NCI-H2171 (cell line): ENCODE measurements at regions not wholly inside any gene's neighbourhood (a gene's known extent, or its start where the extent isn't known, plus 50 kb on each side); places are given as distances from the start of the nearest gene placed in this dataset.
A peak's percentile ranks its signal among the peaks of the same experiment; 100 is the strongest.

Experiments
- DNase-seq: peaks from one replicate; lab custom pipeline; 2025; lab: John Stamatoyannopoulos, UW

DNA sequence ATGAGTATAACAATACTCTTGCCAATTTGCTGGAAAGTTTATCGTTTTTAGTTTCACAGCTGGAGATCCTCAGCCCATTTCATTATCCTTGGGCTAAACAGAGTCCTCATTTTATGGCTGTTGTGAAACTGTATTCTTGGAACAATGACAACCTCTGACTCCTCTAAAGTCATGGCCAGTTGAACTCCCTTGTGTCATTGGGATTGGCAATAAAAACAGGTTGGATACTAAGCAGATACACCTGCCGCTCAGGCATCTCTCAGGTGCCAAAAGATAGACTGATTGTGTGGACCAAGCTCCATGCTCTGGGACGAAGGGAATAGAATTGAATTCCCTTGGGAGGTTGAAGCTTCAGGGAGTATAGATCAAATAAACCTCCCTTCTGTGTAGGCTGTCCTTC is 182.2 kb downstream of the WDR11 start:
- no peak for DNase-seq

DNA sequence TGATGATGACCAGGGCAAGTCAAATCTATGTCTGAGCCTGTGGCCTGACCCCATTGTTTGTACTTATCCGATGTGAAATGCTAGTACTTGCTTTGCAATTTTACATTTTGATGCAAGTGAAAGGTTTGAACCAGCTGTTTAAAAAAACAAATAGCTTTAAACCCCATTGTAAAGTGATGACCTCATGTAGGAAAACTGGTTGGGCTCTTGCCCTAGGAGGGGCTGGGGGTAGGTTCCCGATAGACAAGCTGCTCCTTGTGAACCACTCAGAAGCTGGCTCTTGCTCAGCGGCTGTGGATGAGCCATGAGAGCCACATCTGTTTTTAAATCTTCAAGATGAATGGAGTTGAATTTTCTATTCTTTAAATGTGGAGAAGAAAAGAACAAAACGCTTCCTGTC is 185.3 kb downstream of the WDR11 start:
- no peak for DNase-seq

DNA sequence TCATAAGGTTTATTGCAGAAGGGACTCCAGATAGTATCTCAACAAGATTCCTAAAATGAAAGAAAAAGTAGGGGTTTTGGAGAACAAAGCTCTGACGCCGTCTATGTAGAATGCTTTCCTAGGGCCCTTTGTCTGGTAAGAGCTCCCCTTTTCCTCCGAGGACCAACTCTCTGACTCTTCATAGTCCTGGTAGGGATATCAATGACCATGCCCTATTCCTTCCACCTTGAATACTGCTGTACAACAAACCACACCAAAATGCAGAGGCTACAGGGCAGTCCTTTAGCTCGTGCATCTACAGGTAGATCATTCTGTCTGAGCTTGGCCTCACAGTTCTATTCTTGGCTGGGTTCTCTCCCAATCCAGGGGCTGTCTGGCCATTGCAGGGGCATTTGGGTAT is 190.3 kb downstream of the WDR11 start:
- DNase-seq, result no peak

DNA sequence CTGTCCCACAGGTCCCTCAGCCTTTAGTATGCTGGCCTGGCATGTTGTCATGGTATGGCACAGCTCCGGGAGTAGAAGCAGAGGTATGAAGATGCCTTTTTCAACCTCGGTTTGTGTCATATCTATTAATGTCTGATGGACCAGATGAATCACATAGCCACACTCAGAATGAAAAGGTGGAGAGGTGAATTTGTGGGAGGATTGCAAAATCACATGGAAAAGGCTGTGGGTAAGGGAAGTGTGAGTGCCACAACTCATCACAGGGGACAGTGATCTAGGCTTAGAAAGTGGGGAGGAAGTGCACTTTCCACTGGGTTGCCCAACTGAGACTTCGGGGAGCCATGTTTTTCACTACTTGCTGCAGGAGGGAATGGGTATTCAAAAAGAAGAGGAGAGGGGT is 190.7 kb downstream of the WDR11 start:
- DNase-seq, result no peak

DNA sequence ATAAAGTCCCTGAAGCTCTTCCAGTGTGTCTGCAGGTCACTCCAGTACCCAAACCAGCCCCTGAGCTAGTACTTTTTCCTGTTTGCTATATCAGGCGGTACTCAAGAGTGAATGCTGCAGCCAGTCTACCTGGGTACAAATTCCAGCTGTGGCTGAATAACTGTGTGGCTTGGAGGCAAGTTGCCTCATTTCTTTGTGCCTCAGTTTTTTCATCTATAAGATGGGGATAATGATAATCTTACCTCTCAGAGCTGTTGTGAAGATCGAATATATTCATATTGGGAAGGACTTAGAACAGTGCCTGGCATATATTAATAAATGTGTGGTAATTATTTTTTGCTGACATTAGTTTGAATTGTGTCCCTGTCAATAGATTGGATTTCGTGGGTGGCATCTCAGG is 191.2 kb downstream of the WDR11 start:
- DNase-seq, result no peak

DNA sequence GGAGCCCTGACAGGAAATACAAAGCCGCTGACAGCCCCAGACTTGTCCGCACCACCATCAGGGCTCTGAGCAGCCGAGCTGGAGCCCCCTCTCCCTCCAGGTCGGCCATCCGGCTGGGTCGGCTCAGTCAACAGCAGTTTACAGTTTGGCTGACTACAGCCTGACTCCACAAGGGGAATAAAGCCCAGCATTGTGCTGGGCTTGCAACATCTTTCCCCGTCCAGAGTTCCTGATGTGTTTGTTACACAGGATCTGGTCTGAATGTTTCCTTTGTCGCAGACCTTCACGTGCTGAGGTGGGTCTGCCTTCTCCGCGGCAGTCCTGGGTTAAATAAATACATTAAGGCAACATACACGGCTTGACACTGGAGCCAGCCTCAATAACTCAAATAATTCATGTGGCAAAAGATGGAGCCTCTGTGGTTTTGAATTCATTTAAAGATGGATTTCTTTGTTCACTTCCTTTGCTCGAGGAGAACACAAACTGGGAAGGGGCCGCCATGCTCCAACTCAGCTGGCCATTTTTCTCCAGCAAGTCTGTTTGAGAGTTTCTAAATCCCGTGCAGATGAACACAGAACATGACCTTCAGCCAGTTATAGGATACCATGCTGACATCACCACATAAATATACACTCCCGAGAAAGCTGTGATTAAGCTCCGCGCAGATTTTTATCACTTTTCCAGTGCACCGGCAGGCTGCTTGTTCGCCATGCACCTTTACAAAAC is 192.1 kb downstream of the WDR11 start:
- DNase-seq, result no peak

DNA sequence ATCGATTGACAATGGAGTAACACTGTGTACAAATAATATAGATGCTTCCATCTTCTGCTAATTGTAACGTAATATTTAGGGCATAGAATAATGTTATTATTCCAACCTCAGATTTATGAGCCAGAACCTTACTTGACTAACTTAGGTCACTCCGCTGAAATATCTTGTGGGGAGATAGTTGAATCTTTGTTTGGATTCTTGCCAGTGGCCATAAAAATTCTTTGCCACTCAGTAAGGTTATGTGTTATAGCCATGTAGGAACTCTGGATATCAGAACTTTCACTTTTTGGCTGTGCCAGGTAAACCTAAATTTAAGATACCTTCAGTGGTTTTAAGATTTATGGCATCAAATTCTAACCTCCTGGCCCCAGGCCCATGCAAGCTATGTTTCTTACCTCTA is 197.6 kb downstream of the WDR11 start:
- no peak for DNase-seq

DNA sequence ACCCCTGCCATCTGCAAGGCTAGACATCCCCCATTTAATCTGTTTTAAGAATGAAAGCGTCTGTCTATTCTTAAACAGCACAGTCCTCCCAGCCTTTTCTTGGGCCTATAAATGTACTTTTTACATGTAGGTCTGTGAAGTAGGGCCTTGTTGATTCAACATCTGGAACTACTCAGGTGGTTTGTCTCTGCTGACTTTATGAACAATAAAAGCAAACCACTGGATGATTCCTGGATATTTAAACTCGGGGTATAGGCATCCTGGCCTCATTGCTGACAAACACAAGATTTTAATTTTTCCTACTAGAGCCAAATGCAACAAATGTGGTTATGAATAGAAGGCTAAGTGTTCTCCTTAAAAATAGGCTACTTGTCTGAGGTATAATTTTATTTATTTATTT is 198.3 kb downstream of the WDR11 start:
- DNase-seq, result no peak

DNA sequence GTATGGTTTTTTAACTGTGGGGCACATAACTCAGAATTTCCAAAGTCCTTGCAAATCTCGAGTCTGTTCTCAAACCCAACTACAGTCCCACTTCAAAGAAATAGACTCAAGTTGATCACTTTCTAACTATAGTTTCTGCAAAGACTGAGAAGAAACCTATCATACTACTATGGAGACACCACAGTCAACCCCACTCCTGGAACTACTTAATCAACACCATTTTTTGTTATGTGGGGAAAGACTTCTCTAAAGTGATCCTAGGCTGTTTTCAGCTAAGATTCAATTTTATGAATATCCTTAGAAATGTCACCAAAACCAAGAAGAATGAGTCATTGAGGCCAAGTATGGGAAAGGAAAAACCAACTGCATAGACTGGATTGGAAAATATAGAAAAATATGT is 198.8 kb downstream of the WDR11 start:
- no peak for DNase-seq

DNA sequence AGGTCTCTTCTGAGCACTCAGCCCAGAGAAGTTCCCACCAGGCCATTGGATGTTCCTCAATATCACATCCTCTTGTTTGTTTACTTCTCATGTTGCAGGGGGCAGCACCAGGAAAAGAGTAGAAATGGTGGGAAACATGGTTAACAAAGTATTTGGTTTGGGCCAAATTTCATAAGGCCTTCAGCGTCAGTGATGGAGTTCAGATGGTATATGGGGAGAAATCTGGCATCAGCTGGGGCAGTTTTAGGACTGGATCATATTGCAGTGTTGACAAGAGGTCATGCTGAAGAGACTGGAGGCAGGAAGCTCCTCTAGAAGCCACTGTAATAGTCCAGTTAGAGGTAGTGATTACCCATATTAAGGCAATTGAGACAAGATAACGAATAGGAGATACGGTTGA is 200.0 kb downstream of the WDR11 start:
- DNase-seq, result no peak

DNA sequence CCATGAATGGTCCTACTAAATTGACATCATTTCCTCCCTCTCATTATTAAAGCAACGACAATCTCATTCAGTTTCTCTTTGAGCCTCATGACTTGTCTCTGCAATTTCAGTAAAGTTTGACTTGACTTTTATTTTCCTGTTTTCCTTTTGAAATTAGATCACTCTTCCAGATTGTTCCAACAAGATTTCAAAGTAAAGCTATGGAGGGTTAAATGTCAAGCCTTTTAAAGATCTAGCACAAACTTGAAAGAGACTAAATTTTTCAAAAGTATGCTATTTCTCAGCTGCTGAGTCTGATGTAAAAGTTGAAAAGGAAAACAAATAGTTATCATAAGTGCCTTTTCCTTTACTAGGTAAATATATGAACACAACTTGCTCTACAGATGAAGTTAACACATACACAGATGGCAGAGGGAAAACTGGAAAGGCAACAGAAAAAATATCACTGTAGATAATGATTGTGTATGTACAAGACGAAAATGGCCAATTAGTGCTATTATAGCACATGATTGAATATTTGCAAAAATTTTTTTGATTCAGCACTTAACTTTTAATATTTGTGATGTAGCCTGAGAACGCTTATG is 200.6 kb downstream of the WDR11 start:
- DNase-seq, result no peak

DNA sequence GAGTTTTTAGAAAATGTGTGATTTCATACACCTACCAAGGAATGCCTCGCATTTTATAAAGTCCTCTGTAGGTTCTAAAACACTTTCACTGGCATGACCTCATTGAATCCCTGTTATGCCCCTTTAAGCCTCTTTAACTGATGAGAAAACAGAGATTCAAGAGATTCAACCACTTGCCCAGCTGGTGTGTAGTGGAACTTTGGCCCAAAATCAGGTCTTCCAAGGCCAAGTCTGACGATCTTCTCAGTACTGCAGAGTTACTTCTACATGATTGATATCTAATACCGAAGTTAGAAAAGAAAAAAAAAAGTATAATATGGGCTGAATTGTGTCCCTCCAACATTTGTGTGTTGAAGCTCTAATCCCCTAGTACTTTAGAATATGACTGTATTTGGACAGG is 202.0 kb downstream of the WDR11 start:
- no peak for DNase-seq

DNA sequence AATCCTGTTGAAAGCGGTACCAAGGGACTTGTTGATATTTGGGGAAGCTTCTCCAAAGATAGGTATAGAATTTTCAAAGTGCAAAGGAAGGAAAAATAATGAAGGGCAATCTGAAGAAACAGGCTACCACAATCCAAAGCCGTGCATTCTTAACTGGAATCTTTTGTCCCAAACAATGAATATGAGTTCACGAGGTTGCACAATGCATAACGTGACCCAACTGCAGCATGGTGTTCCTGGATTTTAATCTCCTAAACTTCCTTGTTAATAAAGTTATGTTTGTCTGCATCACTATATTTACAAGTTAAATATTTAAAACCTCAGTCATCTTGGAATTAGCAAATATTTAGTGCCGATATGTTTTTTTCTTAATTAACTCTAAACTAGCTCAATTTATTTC is 203.7 kb downstream of the WDR11 start:
- DNase-seq, result no peak

DNA sequence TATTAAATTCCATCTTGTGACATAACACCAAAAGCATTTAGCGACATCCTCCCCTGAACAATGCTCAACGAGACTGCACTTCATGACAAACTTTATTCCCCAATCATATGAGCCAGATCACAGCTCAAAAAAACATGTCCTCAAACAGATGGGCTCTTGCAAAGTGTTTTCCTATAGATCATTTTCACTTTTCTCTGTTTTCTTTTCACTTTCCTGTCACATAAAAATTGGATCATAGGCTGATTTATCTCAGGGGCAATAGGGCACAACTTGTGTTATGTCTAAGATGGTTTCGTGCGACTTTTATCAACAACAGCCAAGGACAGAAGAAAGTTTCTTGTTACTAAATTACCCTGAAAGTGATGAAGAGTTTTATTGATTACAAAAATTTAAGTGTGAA is 206.1 kb downstream of the WDR11 start:
- DNase-seq, result peak; percentile 5

DNA sequence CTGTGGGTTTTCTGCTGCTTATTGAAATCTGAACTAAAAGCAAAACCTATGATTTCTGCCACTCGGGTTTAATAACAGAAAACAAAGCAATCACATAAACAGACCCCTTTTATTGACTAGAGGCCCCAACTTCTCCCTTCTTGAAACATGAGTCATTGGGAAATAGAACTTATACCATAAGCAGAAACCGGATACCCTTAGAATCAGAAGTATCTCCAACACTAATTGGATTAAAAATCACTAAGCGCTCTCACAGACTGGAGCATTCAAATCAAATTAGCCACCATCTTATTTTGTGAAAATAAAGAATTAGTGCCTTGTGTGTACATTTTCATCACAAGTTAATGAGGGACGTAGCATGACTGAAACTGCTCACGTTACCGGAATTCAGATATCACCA is 206.9 kb downstream of the WDR11 start:
- peak; percentile 19 for DNase-seq

DNA sequence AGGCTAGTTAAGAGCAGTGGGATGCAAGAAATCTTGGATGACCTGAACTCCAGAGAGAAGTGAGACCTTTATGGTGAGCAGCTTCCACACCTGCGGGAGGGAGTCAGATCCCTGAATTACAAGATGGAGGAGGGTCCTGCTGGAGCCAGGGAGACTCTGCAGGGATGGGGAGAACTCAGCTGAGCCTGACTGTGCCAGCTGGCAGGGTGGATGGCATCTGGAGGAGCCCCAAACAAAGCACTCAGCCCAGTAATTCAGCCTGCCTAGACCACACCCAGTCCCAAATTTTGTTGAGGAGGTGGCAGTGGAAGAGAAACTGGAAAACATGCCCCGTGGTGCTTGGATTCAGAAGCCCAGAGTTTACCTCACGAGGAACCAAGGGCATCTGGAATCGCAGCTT is 208.2 kb downstream of the WDR11 start:
- peak; percentile 58 for DNase-seq

DNA sequence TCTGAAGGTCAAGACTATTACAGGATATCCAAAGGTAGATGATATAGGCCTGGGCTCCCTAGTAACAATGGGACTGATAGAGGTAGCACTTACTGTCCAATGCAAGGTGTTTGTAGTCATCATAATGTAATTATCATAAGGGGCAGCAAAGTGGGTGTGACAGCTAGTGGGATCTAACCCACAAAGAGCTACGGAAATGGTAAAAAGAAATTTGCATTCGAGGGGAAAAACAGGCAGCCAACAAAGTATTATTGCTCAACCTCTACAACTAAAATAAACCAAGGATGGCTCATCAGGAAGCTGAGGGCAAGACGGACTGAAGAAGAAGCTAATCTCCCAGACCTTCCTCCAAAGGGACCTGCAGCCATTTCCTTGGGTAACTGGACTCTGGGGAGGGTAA is 211.0 kb downstream of the WDR11 start:
- DNase-seq, result no peak

DNA sequence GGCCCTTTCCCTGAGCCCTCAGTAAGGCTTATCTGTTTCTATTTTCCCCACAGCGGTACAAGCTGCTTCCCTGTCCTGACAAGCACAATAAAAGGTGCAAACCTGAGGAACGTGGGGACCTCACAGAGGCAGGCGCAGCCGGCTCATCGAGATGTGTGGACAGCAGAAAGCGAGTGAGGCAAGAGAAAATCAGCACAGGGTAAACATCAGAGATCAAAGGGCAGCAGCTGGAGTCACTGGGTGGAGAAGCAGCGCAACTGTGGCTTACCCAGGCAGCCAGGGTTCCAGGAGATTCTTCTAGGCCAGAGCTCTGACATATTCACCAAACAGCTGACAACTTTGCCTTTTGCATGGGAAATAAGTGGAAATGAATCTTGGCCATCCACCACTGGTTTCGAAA is 212.6 kb downstream of the WDR11 start:
- no peak for DNase-seq

DNA sequence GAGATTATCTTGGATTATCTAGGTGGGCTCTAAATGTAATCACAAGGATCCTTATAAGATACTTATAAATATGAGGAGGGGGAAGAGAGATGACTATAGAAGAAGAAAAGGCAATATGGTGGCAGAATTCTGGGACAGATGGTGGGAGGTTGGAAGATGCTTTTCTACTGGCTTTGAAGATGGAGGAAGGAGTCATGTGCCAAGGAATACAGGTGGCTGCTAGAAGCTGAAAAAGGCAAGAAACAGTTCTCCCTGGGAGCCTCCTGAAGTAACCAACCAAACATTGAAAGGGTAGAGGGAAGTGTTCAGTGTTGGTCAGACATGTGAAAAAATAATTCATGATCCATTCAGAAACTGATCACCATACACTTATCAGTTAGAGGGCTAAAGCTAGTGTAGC is 213.3 kb downstream of the WDR11 start:
- DNase-seq, result no peak

DNA sequence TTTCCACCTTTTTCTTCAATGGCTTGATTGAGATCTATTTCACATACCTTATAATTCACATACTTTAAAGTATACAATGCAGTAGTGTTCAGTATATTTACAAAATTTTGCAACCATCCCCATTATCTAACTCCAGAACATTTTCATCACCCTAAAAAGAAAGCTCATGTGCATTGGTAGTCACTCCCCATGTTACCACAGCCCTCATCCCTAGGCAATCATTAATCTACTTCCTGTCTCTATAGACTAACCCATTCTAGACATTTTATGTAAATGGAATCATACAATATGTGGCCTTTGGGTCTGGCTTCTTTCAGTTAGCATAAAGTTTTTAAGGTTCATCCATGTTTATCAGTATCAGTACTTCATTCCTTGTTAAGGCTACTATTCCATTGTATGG is 214.2 kb downstream of the WDR11 start:
- DNase-seq, result no peak

DNA sequence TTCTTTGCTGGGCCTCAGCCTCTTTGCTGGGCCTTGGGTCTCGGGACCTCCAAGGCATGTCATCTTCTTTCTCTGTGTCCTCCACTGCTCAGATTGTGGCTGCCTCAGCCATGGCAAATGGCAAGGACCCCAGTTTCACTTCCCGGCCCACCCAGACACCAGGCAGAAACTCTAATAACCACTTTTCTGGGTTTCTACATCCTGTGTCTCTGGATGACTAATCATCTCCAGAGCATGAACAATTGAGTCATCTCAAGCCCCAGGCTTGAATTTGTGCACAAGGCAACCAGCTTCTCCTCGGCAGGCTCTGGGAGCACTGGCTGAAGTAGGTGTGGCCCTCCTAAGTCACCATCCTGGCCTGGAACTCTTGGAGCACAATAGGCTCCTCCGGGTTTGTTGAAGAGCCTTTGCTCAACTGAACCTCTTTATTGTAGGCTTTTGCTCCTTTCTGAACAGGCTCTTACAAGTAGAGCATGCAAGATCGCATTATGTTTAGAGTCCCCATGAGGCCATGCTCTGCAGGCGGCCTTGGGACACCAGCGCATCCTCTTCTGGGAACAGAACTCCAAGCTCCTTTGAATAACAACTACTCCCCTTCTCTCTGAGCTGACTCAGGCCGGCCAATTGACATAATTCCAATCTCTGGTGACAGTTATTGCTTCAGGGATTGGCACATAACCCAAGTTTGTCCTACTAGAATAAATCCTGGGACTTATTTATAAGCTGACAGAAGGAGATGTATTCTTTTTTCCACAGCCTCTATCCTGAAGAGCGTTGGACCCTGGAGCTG is 218.1 kb downstream of the WDR11 start:
- DNase-seq, result no peak

DNA sequence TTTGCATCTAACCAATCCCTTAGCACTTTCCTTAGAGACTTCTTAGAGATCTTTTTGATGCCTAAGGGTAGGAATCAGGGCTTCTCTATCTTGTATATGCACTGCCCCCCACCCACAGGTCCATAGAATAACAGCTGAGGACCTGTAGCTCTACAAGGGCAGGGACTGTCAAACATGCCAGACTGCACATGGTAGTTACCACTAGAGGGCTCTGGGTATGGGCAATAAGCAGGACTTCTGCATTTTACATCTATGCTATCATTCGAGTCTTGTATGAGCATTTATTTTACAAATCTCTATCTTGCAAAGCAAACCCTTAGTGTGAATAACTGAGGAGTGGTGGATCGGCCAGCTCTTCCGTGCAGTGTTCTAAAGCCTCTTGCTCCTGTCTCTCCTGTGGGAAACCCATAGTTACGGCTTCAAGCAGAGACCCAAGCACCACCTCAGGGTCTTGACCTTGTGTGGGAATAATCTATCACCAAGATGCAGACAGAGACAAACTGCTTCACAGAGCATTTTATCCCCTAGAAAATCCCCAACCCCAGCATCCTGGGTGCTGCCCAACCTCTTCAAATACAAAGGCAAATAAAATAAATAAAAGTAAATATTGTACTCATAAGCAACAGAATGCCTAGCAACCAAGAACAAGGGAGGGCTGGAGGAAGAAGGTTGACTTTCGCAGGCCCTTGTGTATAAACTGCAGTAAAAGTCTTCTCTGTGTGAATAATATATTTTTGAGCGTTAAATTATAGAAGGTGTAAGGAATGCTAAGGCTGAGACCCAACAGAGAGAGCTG is 219.3 kb downstream of the WDR11 start:
- DNase-seq, result no peak

DNA sequence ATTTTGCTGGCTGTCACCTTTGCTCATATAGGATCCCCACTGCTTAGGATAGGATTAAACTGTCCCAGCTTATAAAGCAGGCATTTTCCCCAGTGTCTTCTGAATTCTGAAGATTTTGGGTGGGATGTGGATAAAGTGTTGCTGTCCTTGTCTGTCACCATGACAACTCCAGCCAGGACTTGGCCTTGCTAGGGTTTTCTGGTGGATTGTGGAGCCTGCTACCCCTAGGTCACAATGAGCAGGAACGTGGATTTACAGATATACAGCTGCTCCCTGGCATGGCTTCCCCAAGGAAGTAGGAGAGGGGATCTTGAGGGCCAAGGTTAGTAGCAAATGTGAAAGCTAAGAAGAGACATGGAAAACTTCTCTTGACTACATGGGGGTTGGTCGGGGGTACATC is 220.7 kb downstream of the WDR11 start:
- DNase-seq, result no peak
